ENCODE measurements at regions not wholly inside any gene's neighbourhood (a gene's known extent, or its start where the extent isn't known, plus 50 kb on each side); places are given as distances from the start of the nearest gene placed in this dataset.

DNA sequence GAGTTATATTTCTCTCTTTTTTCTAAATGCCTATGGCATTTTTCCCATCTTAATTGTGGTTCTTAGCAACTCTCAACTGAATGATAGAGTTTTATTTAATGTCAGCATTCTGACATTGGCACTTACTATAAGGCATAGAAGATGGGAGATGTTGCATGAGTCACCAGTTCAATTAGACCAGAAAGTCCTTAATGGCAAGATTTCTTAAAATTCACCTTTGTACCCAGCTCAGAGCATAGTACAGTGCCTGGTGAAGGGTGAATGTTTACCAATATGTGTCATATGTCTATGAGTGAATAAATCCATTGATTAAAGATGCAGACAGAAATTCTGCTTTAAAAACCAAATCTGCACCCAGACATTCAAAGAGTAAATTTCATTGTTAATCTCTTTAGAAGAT, 526.9 kb downstream of the EFNB2 start:
- TF ChIP-seq TEAD4 (IDR thresholded peaks at IDR 0.05) = no peak
- no peak for TF ChIP-seq RAD21 (IDR thresholded peaks at IDR 0.05; ENCODE audit: low read depth)
- TF ChIP-seq CREB1 (IDR thresholded peaks at IDR 0.05; ENCODE audit: low read depth) = no peak
- TF ChIP-seq ZBTB7A (IDR thresholded peaks at IDR 0.05; ENCODE audit: low read depth) = no peak
- no peak for TF ChIP-seq FOXM1 (IDR thresholded peaks at IDR 0.05; ENCODE audit: borderline replicate concordance, low read depth)
- no peak for TF ChIP-seq TAF1 (IDR thresholded peaks at IDR 0.05; ENCODE audit: low read depth)
- no peak for TF ChIP-seq CEBPB (IDR thresholded peaks at IDR 0.05)
- TF ChIP-seq, protein P1, sequence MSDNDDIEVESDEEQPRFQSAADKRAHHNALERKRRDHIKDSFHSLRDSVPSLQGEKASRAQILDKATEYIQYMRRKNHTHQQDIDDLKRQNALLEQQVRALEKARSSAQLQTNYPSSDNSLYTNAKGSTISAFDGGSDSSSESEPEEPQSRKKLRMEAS (IDR thresholded peaks at IDR 0.05) = no peak
- TF ChIP-seq, protein P2, sequence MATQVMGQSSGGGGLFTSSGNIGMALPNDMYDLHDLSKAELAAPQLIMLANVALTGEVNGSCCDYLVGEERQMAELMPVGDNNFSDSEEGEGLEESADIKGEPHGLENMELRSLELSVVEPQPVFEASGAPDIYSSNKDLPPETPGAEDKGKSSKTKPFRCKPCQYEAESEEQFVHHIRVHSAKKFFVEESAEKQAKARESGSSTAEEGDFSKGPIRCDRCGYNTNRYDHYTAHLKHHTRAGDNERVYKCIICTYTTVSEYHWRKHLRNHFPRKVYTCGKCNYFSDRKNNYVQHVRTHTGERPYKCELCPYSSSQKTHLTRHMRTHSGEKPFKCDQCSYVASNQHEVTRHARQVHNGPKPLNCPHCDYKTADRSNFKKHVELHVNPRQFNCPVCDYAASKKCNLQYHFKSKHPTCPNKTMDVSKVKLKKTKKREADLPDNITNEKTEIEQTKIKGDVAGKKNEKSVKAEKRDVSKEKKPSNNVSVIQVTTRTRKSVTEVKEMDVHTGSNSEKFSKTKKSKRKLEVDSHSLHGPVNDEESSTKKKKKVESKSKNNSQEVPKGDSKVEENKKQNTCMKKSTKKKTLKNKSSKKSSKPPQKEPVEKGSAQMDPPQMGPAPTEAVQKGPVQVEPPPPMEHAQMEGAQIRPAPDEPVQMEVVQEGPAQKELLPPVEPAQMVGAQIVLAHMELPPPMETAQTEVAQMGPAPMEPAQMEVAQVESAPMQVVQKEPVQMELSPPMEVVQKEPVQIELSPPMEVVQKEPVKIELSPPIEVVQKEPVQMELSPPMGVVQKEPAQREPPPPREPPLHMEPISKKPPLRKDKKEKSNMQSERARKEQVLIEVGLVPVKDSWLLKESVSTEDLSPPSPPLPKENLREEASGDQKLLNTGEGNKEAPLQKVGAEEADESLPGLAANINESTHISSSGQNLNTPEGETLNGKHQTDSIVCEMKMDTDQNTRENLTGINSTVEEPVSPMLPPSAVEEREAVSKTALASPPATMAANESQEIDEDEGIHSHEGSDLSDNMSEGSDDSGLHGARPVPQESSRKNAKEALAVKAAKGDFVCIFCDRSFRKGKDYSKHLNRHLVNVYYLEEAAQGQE (IDR thresholded peaks at IDR 0.05; ENCODE audit: low read depth) = no peak
- TF ChIP-seq EP300 (IDR thresholded peaks at IDR 0.05; ENCODE audit: borderline replicate concordance) = no peak
- TF ChIP-seq YY1 (IDR thresholded peaks at IDR 0.05; ENCODE audit: low read depth) = no peak
- TF ChIP-seq, protein P3, sequence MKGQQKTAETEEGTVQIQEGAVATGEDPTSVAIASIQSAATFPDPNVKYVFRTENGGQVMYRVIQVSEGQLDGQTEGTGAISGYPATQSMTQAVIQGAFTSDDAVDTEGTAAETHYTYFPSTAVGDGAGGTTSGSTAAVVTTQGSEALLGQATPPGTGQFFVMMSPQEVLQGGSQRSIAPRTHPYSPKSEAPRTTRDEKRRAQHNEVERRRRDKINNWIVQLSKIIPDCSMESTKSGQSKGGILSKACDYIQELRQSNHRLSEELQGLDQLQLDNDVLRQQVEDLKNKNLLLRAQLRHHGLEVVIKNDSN (IDR thresholded peaks at IDR 0.05) = no peak

DNA sequence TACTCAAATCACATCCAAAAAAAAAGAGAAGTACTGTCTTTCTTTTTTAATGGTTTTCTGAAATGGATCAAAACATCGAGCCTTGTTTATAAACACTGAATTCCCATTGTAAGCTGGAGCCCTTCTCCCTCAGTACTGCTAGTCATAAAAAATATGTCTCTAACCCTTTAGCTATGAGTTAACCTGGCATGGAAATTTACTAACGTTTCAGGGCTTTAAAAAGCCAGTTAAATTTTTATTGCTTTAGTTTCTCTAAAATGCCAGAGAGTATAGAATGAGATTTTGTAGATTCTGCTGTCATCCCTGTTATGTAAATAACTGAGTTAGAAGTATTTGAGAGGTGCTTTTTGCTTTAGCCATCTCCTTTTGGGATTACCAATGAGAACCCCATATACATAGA, 528.3 kb downstream of the EFNB2 start:
- TF ChIP-seq, protein P2 (IDR thresholded peaks at IDR 0.05; ENCODE audit: low read depth) = no peak
- no peak for TF ChIP-seq TEAD4 (IDR thresholded peaks at IDR 0.05)
- no peak for TF ChIP-seq TCF12 (IDR thresholded peaks at IDR 0.05; ENCODE audit: low read depth)
- TF ChIP-seq FOXM1 (IDR thresholded peaks at IDR 0.05; ENCODE audit: borderline replicate concordance, low read depth) = no peak
- no peak for TF ChIP-seq RAD21 (IDR thresholded peaks at IDR 0.05; ENCODE audit: low read depth)
- no peak for TF ChIP-seq ZBTB7A (IDR thresholded peaks at IDR 0.05; ENCODE audit: low read depth)
- TF ChIP-seq CEBPB (IDR thresholded peaks at IDR 0.05) = no peak
- TF ChIP-seq, protein P1 (IDR thresholded peaks at IDR 0.05) = no peak
- TF ChIP-seq YY1 (IDR thresholded peaks at IDR 0.05; ENCODE audit: low read depth) = no peak
- no peak for TF ChIP-seq EGR1 (IDR thresholded peaks at IDR 0.05)
- TF ChIP-seq TAF1 (IDR thresholded peaks at IDR 0.05; ENCODE audit: low read depth) = no peak
- TF ChIP-seq CREB1 (IDR thresholded peaks at IDR 0.05; ENCODE audit: low read depth) = no peak

DNA sequence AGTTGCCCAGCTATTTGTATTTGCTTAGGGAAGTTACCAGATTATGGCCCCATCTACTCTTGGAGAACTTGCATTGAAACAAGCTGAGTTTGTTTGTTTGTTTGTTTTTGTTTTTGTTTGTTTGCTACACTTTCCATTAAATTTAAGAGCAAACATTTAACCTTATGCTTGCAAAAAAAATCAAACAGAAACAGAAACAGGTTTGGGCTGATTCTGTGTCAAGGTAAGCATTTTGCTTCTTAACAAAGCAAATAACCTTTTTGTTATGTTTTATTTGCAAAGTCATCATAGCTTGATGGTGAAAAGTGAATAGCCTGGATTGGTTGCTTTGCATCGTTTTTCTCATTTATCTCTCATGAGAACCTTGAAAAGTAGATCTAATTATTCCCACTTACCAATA, 531.8 kb downstream of the EFNB2 start:
- no peak for TF ChIP-seq CREB1 (IDR thresholded peaks at IDR 0.05; ENCODE audit: low read depth)

DNA sequence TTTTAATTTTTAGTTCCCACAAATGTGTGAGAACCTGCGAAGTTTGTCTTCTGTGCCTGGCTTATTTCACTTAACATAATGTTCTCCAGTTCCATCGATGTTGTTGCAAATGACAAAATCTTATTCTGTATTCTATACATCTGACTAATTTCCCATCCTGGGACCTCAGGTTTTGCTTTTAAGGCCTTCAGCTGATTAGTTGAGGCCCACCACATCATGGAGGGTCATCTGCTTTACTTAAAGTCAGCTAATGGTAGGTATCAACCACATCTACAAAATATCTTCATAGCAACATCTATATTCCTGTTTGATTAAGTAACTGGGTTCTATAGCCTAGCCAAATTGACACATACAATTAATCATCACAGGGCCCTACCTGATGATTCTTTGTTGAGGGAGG, 534.0 kb downstream of the EFNB2 start:
- TF ChIP-seq, protein P1 (IDR thresholded peaks at IDR 0.05) = no peak
- TF ChIP-seq NFIC (IDR thresholded peaks at IDR 0.05) (no peak), TAF1 (IDR thresholded peaks at IDR 0.05; ENCODE audit: low read depth) (no peak), EP300 (IDR thresholded peaks at IDR 0.05; ENCODE audit: borderline replicate concordance) (no peak), YY1 (IDR thresholded peaks at IDR 0.05; ENCODE audit: low read depth) (no peak), TEAD4 (IDR thresholded peaks at IDR 0.05) (no peak), FOXM1 (IDR thresholded peaks at IDR 0.05; ENCODE audit: borderline replicate concordance, low read depth) (no peak), EGR1 (IDR thresholded peaks at IDR 0.05) (no peak), CEBPB (IDR thresholded peaks at IDR 0.05) (no peak), ZBTB7A (IDR thresholded peaks at IDR 0.05; ENCODE audit: low read depth) (no peak), CREB1 (IDR thresholded peaks at IDR 0.05; ENCODE audit: low read depth) (no peak), TCF12 (IDR thresholded peaks at IDR 0.05; ENCODE audit: low read depth) (no peak), RAD21 (IDR thresholded peaks at IDR 0.05; ENCODE audit: low read depth) (no peak)
- TF ChIP-seq, protein P3 (IDR thresholded peaks at IDR 0.05) = no peak
- TF ChIP-seq, protein P2 (IDR thresholded peaks at IDR 0.05; ENCODE audit: low read depth) = no peak
